HCEC 1CT (cell line): ENCODE measurements at regions not wholly inside any gene's neighbourhood (a gene's known extent, or its start where the extent isn't known, plus 50 kb on each side); places are given as distances from the start of the nearest gene placed in this dataset.

Source experiments
- DNase-seq: peaks from one replicate; pipeline ENCODE4 v3.0.0-alpha.2; 2017

- DNase-seq, result no peak
Measured at GRCh38 chr22:22396741-22397291, 111.7 kb downstream of the ZNF280B start.

GRCh38 chr22:22397292-22397870, 111.2 kb downstream of the ZNF280B start:
- DNase-seq, result no peak

GRCh38 chr22:22397875-22398524, 110.5 kb downstream of the ZNF280B start:
- DNase-seq, result no peak

- no peak for DNase-seq
Measured at GRCh38 chr22:22398530-22399327, 109.8 kb downstream of the ZNF280B start.

GRCh38 chr22:22400099-22400498, 108.4 kb downstream of the ZNF280B start:
- no peak for DNase-seq

GRCh38 chr22:22400964-22401363, 107.6 kb downstream of the ZNF280B start:
- no peak for DNase-seq

- DNase-seq, result no peak
Measured at GRCh38 chr22:22401381-22401780, 107.2 kb downstream of the ZNF280B start.

GRCh38 chr22:22403306-22403705, 105.2 kb downstream of the ZNF280B start:
- DNase-seq, result no peak

- DNase-seq, result no peak
Measured at GRCh38 chr22:22403771-22404170, 104.8 kb downstream of the ZNF280B start.

- no peak for DNase-seq
Measured at GRCh38 chr22:22404598-22405284, 103.8 kb downstream of the ZNF280B start.

- DNase-seq, result no peak
Measured at GRCh38 chr22:22406445-22407027, 102.0 kb downstream of the ZNF280B start.

GRCh38 chr22:22407061-22407460, 101.5 kb downstream of the ZNF280B start:
- DNase-seq, result no peak

- no peak for DNase-seq
Measured at GRCh38 chr22:22408269-22408668, 100.3 kb downstream of the ZNF280B start.

- DNase-seq, result peak; percentile 11
Measured at GRCh38 chr22:22408731-22409696, 99.5 kb downstream of the ZNF280B start.

GRCh38 chr22:22410121-22410520, 98.4 kb downstream of the ZNF280B start:
- no peak for DNase-seq

- DNase-seq, result no peak
Measured at GRCh38 chr22:22410677-22411076, 97.9 kb downstream of the ZNF280B start.

- DNase-seq, result no peak
Measured at GRCh38 chr22:22414266-22414665, 94.3 kb downstream of the ZNF280B start.

- DNase-seq, result no peak
Measured at GRCh38 chr22:22417495-22418162, 90.9 kb downstream of the ZNF280B start.

GRCh38 chr22:22418163-22418549, 90.4 kb downstream of the ZNF280B start:
- DNase-seq, result no peak

- DNase-seq, result no peak
Measured at GRCh38 chr22:22418957-22419356, 89.6 kb downstream of the ZNF280B start.

- no peak for DNase-seq
Measured at GRCh38 chr22:22420580-22420979, 88.0 kb downstream of the ZNF280B start.
